ENCODE measurements at regions not wholly inside any gene's neighbourhood (a gene's known extent, or its start where the extent isn't known, plus 50 kb on each side); places are given as distances from the start of the nearest gene placed in this dataset.

GRCh38 chr6:129778793-129779192 lies 68.8 kb upstream of the ARHGAP18 start:
- no peak for DNase-seq (ENCODE audit: low spot score)

- DNase-seq (ENCODE audit: low spot score), result no peak
These were observed 67.4 kb upstream of the ARHGAP18 start for GRCh38 chr6:129777371-129777770.

- DNase-seq (ENCODE audit: low spot score), result no peak
These were observed 66.8 kb upstream of the ARHGAP18 start for GRCh38 chr6:129776542-129777330.

- DNase-seq (ENCODE audit: low spot score), result peak; percentile 88
These were observed 64.9 kb upstream of the ARHGAP18 start for GRCh38 chr6:129774697-129775447.

GRCh38 chr6:129773304-129773703 lies 63.3 kb upstream of the ARHGAP18 start:
- no peak for DNase-seq (ENCODE audit: low spot score)

GRCh38 chr6:129771678-129772077 lies 61.7 kb upstream of the ARHGAP18 start:
- DNase-seq (ENCODE audit: low spot score), result no peak

GRCh38 chr6:129767776-129768485 lies 58.0 kb upstream of the ARHGAP18 start:
- no peak for DNase-seq (ENCODE audit: low spot score)

GRCh38 chr6:129766959-129767728 lies 57.2 kb upstream of the ARHGAP18 start:
- DNase-seq (ENCODE audit: low spot score), result no peak

- no peak for DNase-seq (ENCODE audit: low spot score)
These were observed 54.9 kb upstream of the ARHGAP18 start for GRCh38 chr6:129764761-129765407.

GRCh38 chr6:129759796-129760605 lies 50.0 kb upstream of the ARHGAP18 start:
- no peak for DNase-seq (ENCODE audit: low spot score)

Measured in HT-29 (cell line).